GM19438 (cell line): ENCODE measurements at regions not wholly inside any gene's neighbourhood (a gene's known extent, or its start where the extent isn't known, plus 50 kb on each side); places are given as distances from the start of the nearest gene placed in this dataset.
"Not testable (repeated sequence)": the region's sequence is repeated elsewhere in the genome, so short reads cannot be mapped to it uniquely, and the experiment has no call there.

Experiments used
- ATAC-seq: cut with Tn5 transposase; IDR thresholded peaks from one replicate; pipeline ENCODE4 v1.9.1; 2021; ENCODE audit warnings: low read depth; ENCODE audit not compliant: unreplicated experiment

GRCh38 chr2:194100201-194100600, 1556.8 kb upstream of the SLC39A10 start:
- no peak for ATAC-seq

- ATAC-seq: no peak
Measured at GRCh38 chr2:194096402-194096801, 1560.6 kb upstream of the SLC39A10 start.

GRCh38 chr2:194095359-194095758, 1561.7 kb upstream of the SLC39A10 start:
- no peak for ATAC-seq

GRCh38 chr2:194090251-194090905, 1566.6 kb upstream of the SLC39A10 start:
- no peak for ATAC-seq

- ATAC-seq: no peak
Measured at GRCh38 chr2:194087089-194087958, 1569.7 kb upstream of the SLC39A10 start.

- no peak for ATAC-seq
Measured at GRCh38 chr2:194086129-194086528, 1570.9 kb upstream of the SLC39A10 start.

- no peak for ATAC-seq
Measured at GRCh38 chr2:194079989-194080388, 1577.0 kb upstream of the SLC39A10 start.

- no peak for ATAC-seq
Measured at GRCh38 chr2:194077366-194077765, 1579.7 kb upstream of the SLC39A10 start.

- no peak for ATAC-seq
Measured at GRCh38 chr2:194062401-194062800, 1594.6 kb upstream of the SLC39A10 start.

GRCh38 chr2:194060269-194060668, 1596.8 kb upstream of the SLC39A10 start:
- ATAC-seq: no peak

- no peak for ATAC-seq
Measured at GRCh38 chr2:194054313-194054712, 1602.7 kb upstream of the SLC39A10 start.

GRCh38 chr2:194044321-194044720, 1612.7 kb upstream of the SLC39A10 start:
- ATAC-seq: no peak

- not testable (repeated sequence) for ATAC-seq
Measured at GRCh38 chr2:194021130-194021529, 1635.9 kb upstream of the SLC39A10 start.

GRCh38 chr2:194020155-194020554, 1636.9 kb upstream of the SLC39A10 start:
- no peak for ATAC-seq

- no peak for ATAC-seq
Measured at GRCh38 chr2:194015751-194016150, 1641.3 kb upstream of the SLC39A10 start.

GRCh38 chr2:194014639-194015038, 1642.4 kb upstream of the SLC39A10 start:
- no peak for ATAC-seq

GRCh38 chr2:194004590-194005206, 1652.3 kb upstream of the SLC39A10 start:
- ATAC-seq: no peak

GRCh38 chr2:194003911-194004310, 1653.1 kb upstream of the SLC39A10 start:
- ATAC-seq: no peak

GRCh38 chr2:194002699-194003368, 1654.2 kb upstream of the SLC39A10 start:
- ATAC-seq: no peak

- no peak for ATAC-seq
Measured at GRCh38 chr2:193990868-193991267, 1666.2 kb upstream of the SLC39A10 start.

GRCh38 chr2:193989645-193990044, 1667.4 kb upstream of the SLC39A10 start:
- no peak for ATAC-seq
